IMR-90 (cell line): ENCODE measurements at regions not wholly inside any gene's neighbourhood (a gene's known extent, or its start where the extent isn't known, plus 50 kb on each side); places are given as distances from the start of the nearest gene placed in this dataset.

Source experiments
- ATAC-seq: fragments of 200-7000 bp; cut with Tn5 transposase; 2 replicates; pipeline ENCODE4 v1.9.1; 2020; ENCODE audit warnings: low read depth, mild to moderate bottlenecking, moderate library complexity
- BruUV-seq: library from RNA; stranded (reverse); fragments of 400-500 nt; replicated peaks from 2 replicates; lab custom pipeline; 2021; lab: Mats Ljungman, UMichigan
- CTCF ChIA-PET: fragments of 300-600 bp; formaldehyde crosslinking; extraction: SDS; loops from one replicate; lab custom pipeline; 2021; ENCODE audit warnings: antibody characterized with exemption; lab: Yijun Ruan, JAX
- POLR2A ChIA-PET: fragments of 300-600 bp; sonication (Branson Sonifier 250); formaldehyde crosslinking; loops from one replicate; lab custom pipeline; 2022; ENCODE audit warnings: antibody characterized with exemption; ENCODE audit not compliant: unreplicated experiment; lab: Charles Lee
- DNase-seq: peaks from one replicate; pipeline ENCODE4 v3.0.0; 2013
- H2AFZ ChIP-seq: replicated peaks from 2 replicates; pipeline ENCODE3; 2013; ENCODE audit warnings: low read length, mild to moderate bottlenecking; ENCODE audit not compliant: poor library complexity
- H2AK5ac ChIP-seq: 2 replicates; pipeline ENCODE4 v1.6.1; 2013; ENCODE audit warnings: low read depth, low read length, inconsistent platforms
- H2AK9ac ChIP-seq: replicated peaks from 2 replicates; pipeline ENCODE3; 2013; ENCODE audit warnings: mild to moderate bottlenecking, low read depth, low read length, moderate library complexity; ENCODE audit not compliant: poor library complexity
- H2BK120ac ChIP-seq: 2 replicates; pipeline ENCODE4 v1.6.1; 2013; ENCODE audit warnings: low read depth, low read length, inconsistent platforms
- H2BK15ac ChIP-seq: 3 replicates; pipeline ENCODE4 v1.6.1; 2013; ENCODE audit warnings: low read depth, low read length, inconsistent platforms
- H2BK20ac ChIP-seq: 2 replicates; pipeline ENCODE4 v1.6.1; 2013; ENCODE audit warnings: low read depth, mild to moderate bottlenecking, inconsistent platforms, low read length, moderate library complexity
- H2BK5ac ChIP-seq: 2 replicates; pipeline ENCODE4 v1.6.1; 2013; ENCODE audit warnings: mild to moderate bottlenecking, low read depth, low read length, inconsistent platforms; ENCODE audit not compliant: poor library complexity, severe bottlenecking
- H3K14ac ChIP-seq: replicated peaks from 2 replicates; pipeline ENCODE4 v1.6.1; 2013; ENCODE audit warnings: low read depth, low read length, inconsistent platforms
- H3K18ac ChIP-seq: 2 replicates; pipeline ENCODE4 v1.6.1; 2013; ENCODE audit warnings: low read depth, low read length, control low read depth
- H3K23ac ChIP-seq: 2 replicates; pipeline ENCODE4 v1.6.1; 2013; ENCODE audit warnings: low read depth, low read length, inconsistent platforms
- H3K27ac ChIP-seq: 2 replicates; pipeline ENCODE4 v1.5.1; 2013; ENCODE audit warnings: mild to moderate bottlenecking, control low read depth, low read length; ENCODE audit not compliant: insufficient read depth
- H3K27me3 ChIP-seq: 2 replicates; pipeline ENCODE4 v1.6.1; 2013; ENCODE audit warnings: low read length; ENCODE audit not compliant: control insufficient read depth, insufficient read depth
- H3K36me3 ChIP-seq: 2 replicates; pipeline ENCODE4 v1.6.1; 2013; ENCODE audit warnings: low read length, mixed read lengths; ENCODE audit not compliant: control insufficient read depth, insufficient read depth
- H3K4ac ChIP-seq: 2 replicates; pipeline ENCODE4 v1.6.1; 2013; ENCODE audit warnings: low read depth, low read length, inconsistent platforms
- H3K4me1 ChIP-seq: 2 replicates; pipeline ENCODE4 v1.6.1; 2013; ENCODE audit warnings: low read length, mixed read lengths; ENCODE audit not compliant: control insufficient read depth, insufficient read depth
- H3K4me2 ChIP-seq: 2 replicates; pipeline ENCODE4 v1.6.1; 2013; ENCODE audit warnings: low read depth, mild to moderate bottlenecking, control low read depth, low read length, moderate library complexity
- H3K4me3 ChIP-seq: 2 replicates; pipeline ENCODE4 v1.5.1; 2013; ENCODE audit warnings: low read depth, mild to moderate bottlenecking, control low read depth, low read length, moderate library complexity; ENCODE audit not compliant: insufficient read depth
- H3K56ac ChIP-seq: 2 replicates; pipeline ENCODE4 v1.6.1; 2013; ENCODE audit warnings: low read length, inconsistent platforms; ENCODE audit not compliant: insufficient read depth; ENCODE audit errors: extremely low read depth
- H3K79me1 ChIP-seq, 2 experiments: 2 replicates each; pipeline ENCODE4 v1.6.1; 2013; ENCODE audit warnings: low read length in 2 of 2, inconsistent platforms in 1 of 2, low read depth in 1 of 2
- H3K9ac ChIP-seq: 2 replicates; pipeline ENCODE4 v1.6.1; 2013; ENCODE audit warnings: low read depth, low read length, control low read depth
- H3K9me1 ChIP-seq: 2 replicates; pipeline ENCODE4 v1.6.1; 2013; ENCODE audit warnings: low read length, inconsistent platforms; ENCODE audit not compliant: insufficient read depth
- H3K9me3 ChIP-seq: 2 replicates; pipeline ENCODE4 v1.6.1; 2013; ENCODE audit warnings: low read length; ENCODE audit not compliant: control insufficient read depth, insufficient read depth
- H4K20me1 ChIP-seq: 2 replicates; pipeline ENCODE4 v1.6.1; 2013; ENCODE audit warnings: low read length, inconsistent platforms; ENCODE audit not compliant: insufficient read depth
- H4K5ac ChIP-seq: 2 replicates; pipeline ENCODE4 v1.6.1; 2013; ENCODE audit warnings: mild to moderate bottlenecking, low read depth, low read length, control low read depth
- H4K8ac ChIP-seq, 2 experiments: 2 replicates each; pipeline ENCODE4 v1.6.1; 2013; ENCODE audit warnings: low read depth in 2 of 2, low read length in 2 of 2, control low read depth in 1 of 2, inconsistent platforms in 1 of 2
- H4K91ac ChIP-seq: 2 replicates; pipeline ENCODE4 v1.6.1; 2013; ENCODE audit warnings: low read depth, low read length, inconsistent platforms; ENCODE audit not compliant: insufficient read depth
- BHLHE40 ChIP-seq: fragments of 150-350 bp; IDR thresholded peaks from 2 replicates; pipeline ENCODE4 v1.6.1; 2016; ENCODE audit warnings: mild to moderate bottlenecking, low read depth, low read length
- CEBPB ChIP-seq: IDR thresholded peaks from 2 replicates; pipeline ENCODE4 v1.6.1; 2012; ENCODE audit warnings: low read depth, low read length, improper control_type of control experiment
- CTCF ChIP-seq: conservative IDR thresholded peaks from 2 replicates; pipeline ENCODE4 v1.5.1; 2012; ENCODE audit warnings: mild to moderate bottlenecking, low read depth, low read length, improper control_type of control experiment
- ELK1 ChIP-seq: fragments of 150-350 bp; IDR thresholded peaks from 2 replicates; pipeline ENCODE4 v1.6.1; 2016; ENCODE audit warnings: low read depth, mild to moderate bottlenecking, low read length, moderate library complexity, borderline replicate concordance
- FOS ChIP-seq: fragments of 150-350 bp; IDR thresholded peaks from 2 replicates; pipeline ENCODE4 v1.6.1; 2016; ENCODE audit warnings: low read depth, low read length
- MAFK ChIP-seq: IDR thresholded peaks from 2 replicates; pipeline ENCODE4 v1.6.1; 2012; ENCODE audit warnings: low read depth, low read length, improper control_type of control experiment
- MAZ ChIP-seq: IDR thresholded peaks from 2 replicates; pipeline ENCODE4 v1.6.1; 2012; ENCODE audit warnings: low read depth, mild to moderate bottlenecking, low read length, improper control_type of control experiment, moderate library complexity, borderline replicate concordance
- NFE2L2 ChIP-seq: fragments of 150-350 bp; IDR thresholded peaks from 2 replicates; pipeline ENCODE4 v1.6.1; 2016; ENCODE audit warnings: low read depth, mild to moderate bottlenecking, low read length
- RCOR1 ChIP-seq: IDR thresholded peaks from 2 replicates; pipeline ENCODE4 v1.6.1; 2012; ENCODE audit warnings: mild to moderate bottlenecking, low read length, improper control_type of control experiment; ENCODE audit not compliant: insufficient replicate concordance
- RFX5 ChIP-seq: IDR thresholded peaks from 2 replicates; pipeline ENCODE4 v1.8.0; 2012; ENCODE audit warnings: low read depth, mild to moderate bottlenecking, low read length, moderate library complexity
- USF2 ChIP-seq: fragments of 150-350 bp; IDR thresholded peaks from 2 replicates; pipeline ENCODE4 v1.6.1; 2017; ENCODE audit warnings: mild to moderate bottlenecking, antibody characterized with exemption, low read length, low read depth
- WGBS, 2 experiments: methylation state at CpG; one replicate each; pipeline versions ENCODE4 v1.1.5 to v1.1.7; 2013; ENCODE audit warnings: missing lambda C conversion rate in 2 of 2; ENCODE audit not compliant: insufficient read length in 1 of 2; ENCODE audit errors: extremely low coverage in 2 of 2; 5-methylcytosine and 5-hydroxymethylcytosine counted together
- dilution Hi-C: fragments of 300-500 bp; cut with HindIII; formaldehyde crosslinking; loops from one replicate; pipeline ENCODE4 v1.14.3; 2018; ENCODE audit warnings: low sequenced_read_pairs; ENCODE audit not compliant: unreplicated experiment
- in situ Hi-C: fragments of 300-500 bp; cut with MboI; formaldehyde crosslinking; loops from 3 replicates; pipeline ENCODE4 v1.14.3; 2019; ENCODE audit warnings: low sequenced_read_pairs, inconsistent platforms, mixed read lengths
- intact Hi-C: fragments of 100-400 bp; cut with micrococcal nuclease; formaldehyde crosslinking; loops from 2 replicates; pipeline ENCODE4 v1.10.0; 2022

GRCh38 chr2:204066051-204066450 is 129.5 kb downstream of the ICOS start:
- Histone ChIP-seq H4K5ac (no peak overlapping the region), H3K18ac (no peak overlapping the region), H4K20me1 (no peaks in the 10 kb centered on the region), H2AFZ (no peak overlapping the region), H3K4me2 (no peak overlapping the region), H2BK5ac (no peak overlapping the region), H2BK20ac (no peak overlapping the region), H3K23ac (no peak overlapping the region), H3K9me3 (no peaks in the 10 kb centered on the region), H3K4me3 (no peak overlapping the region), H2AK9ac (no peak overlapping the region), H2BK120ac (no peak overlapping the region), H3K14ac (no peak overlapping the region), H4K91ac (no peak overlapping the region), H3K4ac (no peak overlapping the region), H2BK15ac (no peak overlapping the region), H3K56ac (no peak overlapping the region), H3K4me1 (no peaks in the 10 kb centered on the region), H3K9ac (no peak overlapping the region), H4K8ac (no peak overlapping the region), H3K9me1 (no peaks in the 10 kb centered on the region), H3K27ac (no peak overlapping the region), H3K79me1 (no peaks in the 10 kb centered on the region), H2AK5ac (no peak overlapping the region), H3K36me3 (no peaks in the 10 kb centered on the region), H3K27me3 (no peaks in the 10 kb centered on the region; the same call in 1 of the 2 replicates)
- in situ Hi-C loops: no loop called here
- no peak for DNase-seq
- no CpG with 5 or more reads among the region's 1 CpG for WGBS, 2 experiments
- CTCF ChIA-PET: no interaction called here
- no peak for TF ChIP-seq NFE2L2
- TF ChIP-seq ELK1: no peak
- TF ChIP-seq CTCF: no peak
- TF ChIP-seq FOS: no peak
- TF ChIP-seq RCOR1: no peak
- no peak for TF ChIP-seq RFX5
- no peak for TF ChIP-seq BHLHE40
- TF ChIP-seq MAFK: no peak
- no peak for TF ChIP-seq USF2
- TF ChIP-seq MAZ: no peak
- no peak for TF ChIP-seq CEBPB
- dilution Hi-C loops: no loop called here
- intact Hi-C loops: no loop called here
- POLR2A ChIA-PET: no interaction called here
- no TSS peak for BruUV-seq
- ATAC-seq: no peak
